SK-N-SH treated with all-trans-retinoic acid at 6 μM for 48 hours (cell line): ENCODE measurements at regions not wholly inside any gene's neighbourhood (a gene's known extent, or its start where the extent isn't known, plus 50 kb on each side); places are given as distances from the start of the nearest gene placed in this dataset.

Experiments used
- ARNTL ChIP-seq: fragments of 450-650 bp; formaldehyde crosslinking; IDR thresholded peaks from 2 replicates; pipeline ENCODE4 v1.5.0; 2020; ENCODE audit warnings: low read depth, mild to moderate bottlenecking, moderate library complexity, borderline replicate concordance
- RARB ChIP-seq: fragments of 250-450 bp; sonication (Bioruptor Pico); IDR thresholded peaks from 2 replicates; pipeline ENCODE4 v1.8.0; 2021; ENCODE audit warnings: mild to moderate bottlenecking, moderate library complexity

DNA sequence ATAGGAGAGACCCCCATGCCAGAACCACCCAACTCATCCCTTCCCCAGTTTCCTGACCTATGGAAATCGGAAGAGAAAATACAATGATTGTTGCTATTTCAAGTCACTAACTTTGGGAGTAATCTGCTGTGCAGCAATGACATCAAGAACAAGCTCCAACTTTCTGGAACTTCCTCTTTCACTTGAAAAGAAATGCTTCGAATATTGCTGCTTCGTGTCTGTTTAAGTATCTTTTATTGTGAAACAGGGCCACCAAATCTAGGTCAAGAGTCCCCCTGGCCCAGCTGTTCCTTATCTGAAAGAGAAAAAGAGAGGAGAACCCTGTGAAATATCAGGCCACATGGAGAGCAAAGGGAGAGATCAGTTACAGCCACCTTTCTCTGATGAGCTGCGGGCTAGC lies 59.4 kb upstream of the DNAH5 start:
- TF ChIP-seq RARB (no peak), ARNTL (CRISPR knock-in tag) (no peak)
